Nephron progenitor cell (in vitro differentiated cells): ENCODE measurements at regions not wholly inside any gene's neighbourhood (a gene's known extent, or its start where the extent isn't known, plus 50 kb on each side); places are given as distances from the start of the nearest gene placed in this dataset.

ENCODE experiments used
- DNase-seq: peaks from one replicate; pipeline ENCODE4 v3.0.0; 2021
- H3K27ac Mint-ChIP-seq: 2 replicates; pipeline ENCODE4 v1.8.0; 2021; ENCODE audit warnings: mild to moderate bottlenecking, moderate library complexity, mixed read lengths
- H3K27me3 Mint-ChIP-seq: 2 replicates; pipeline ENCODE4 v1.8.0; 2021; ENCODE audit warnings: mild to moderate bottlenecking, low read depth, mixed read lengths; ENCODE audit not compliant: poor library complexity
- H3K36me3 Mint-ChIP-seq: 2 replicates; pipeline ENCODE4 v1.8.0; 2021; ENCODE audit warnings: low read depth, mixed read lengths
- H3K4me1 Mint-ChIP-seq: 2 replicates; pipeline ENCODE4 v1.8.0; 2021; ENCODE audit warnings: mixed read lengths
- H3K4me3 Mint-ChIP-seq: 2 replicates; pipeline ENCODE4 v1.8.0; 2021; ENCODE audit warnings: mild to moderate bottlenecking, moderate library complexity, mixed read lengths
- H3K9me3 Mint-ChIP-seq: 2 replicates; pipeline ENCODE4 v1.8.0; 2021; ENCODE audit warnings: mild to moderate bottlenecking, moderate library complexity, mixed read lengths
- CTCF ChIP-seq: fragments of 200-600 bp; sonication (generic); IDR thresholded peaks from 2 replicates; pipeline ENCODE4 v1.5.0; 2021; ENCODE audit warnings: antibody characterized with exemption

GRCh38 chr1:58869638-58870297, 85.9 kb upstream of the JUN start:
- H3K9me3 Mint-ChIP-seq = no peaks in the 10 kb centered on the region
- peaks cover 3% of the 10 kb centered on the region for H3K27me3 Mint-ChIP-seq
- H3K36me3 Mint-ChIP-seq = no peaks in the 10 kb centered on the region
- TF ChIP-seq CTCF = no peak
- no peak for DNase-seq
- H3K27ac Mint-ChIP-seq = peak overlapping the region; percentile 91
- peaks cover 58% of the 10 kb centered on the region for H3K4me1 Mint-ChIP-seq
- no peak overlapping the region for H3K4me3 Mint-ChIP-seq

GRCh38 chr1:58870298-58870676, 86.4 kb upstream of the JUN start:
- DNase-seq = no peak
- no peak for TF ChIP-seq CTCF
- Mint-ChIP-seq H3K36me3 (no peaks in the 10 kb centered on the region), H3K27me3 (peaks cover 3% of the 10 kb centered on the region), H3K4me3 (no peak overlapping the region), H3K27ac (peak overlapping the region; percentile 91), H3K9me3 (no peaks in the 10 kb centered on the region), H3K4me1 (peaks cover 63% of the 10 kb centered on the region)

GRCh38 chr1:58874342-58874741, 90.5 kb upstream of the JUN start:
- Mint-ChIP-seq H3K36me3 (peaks cover 4% of the 10 kb centered on the region), H3K4me1 (peaks cover 56% of the 10 kb centered on the region), H3K27ac (no peak overlapping the region), H3K9me3 (peaks cover 11% of the 10 kb centered on the region), H3K27me3 (peaks cover 3% of the 10 kb centered on the region), H3K4me3 (no peak overlapping the region)
- DNase-seq = no peak
- TF ChIP-seq CTCF = no peak

- Mint-ChIP-seq H3K4me3 (no peak overlapping the region), H3K4me1 (peaks cover 49% of the 10 kb centered on the region), H3K27ac (no peak overlapping the region), H3K9me3 (peaks cover 11% of the 10 kb centered on the region), H3K36me3 (peaks cover 4% of the 10 kb centered on the region), H3K27me3 (peaks cover 3% of the 10 kb centered on the region)
- no peak for DNase-seq
- TF ChIP-seq CTCF = no peak
Measured at GRCh38 chr1:58874757-58875755, 91.2 kb upstream of the JUN start.

GRCh38 chr1:58879464-58879863, 95.6 kb upstream of the JUN start:
- peaks cover 11% of the 10 kb centered on the region for H3K9me3 Mint-ChIP-seq
- no peak overlapping the region for H3K4me3 Mint-ChIP-seq
- TF ChIP-seq CTCF = no peak
- H3K36me3 Mint-ChIP-seq = peaks cover 4% of the 10 kb centered on the region
- DNase-seq = no peak
- no peak overlapping the region for H3K27ac Mint-ChIP-seq
- peaks cover 3% of the 10 kb centered on the region for H3K27me3 Mint-ChIP-seq
- peaks cover 47% of the 10 kb centered on the region for H3K4me1 Mint-ChIP-seq
